GM12874 (cell line): ENCODE measurements at regions not wholly inside any gene's neighbourhood (a gene's known extent, or its start where the extent isn't known, plus 50 kb on each side); places are given as distances from the start of the nearest gene placed in this dataset.

Experiments
- TF ChIP-seq, protein P1 (sequence below): IDR thresholded peaks from 2 replicates; pipeline ENCODE4 v1.5.1; 2011; ENCODE audit warnings: low read depth, mild to moderate bottlenecking, control low read depth, low read length, moderate library complexity; ENCODE audit not compliant: insufficient read depth

DNA sequence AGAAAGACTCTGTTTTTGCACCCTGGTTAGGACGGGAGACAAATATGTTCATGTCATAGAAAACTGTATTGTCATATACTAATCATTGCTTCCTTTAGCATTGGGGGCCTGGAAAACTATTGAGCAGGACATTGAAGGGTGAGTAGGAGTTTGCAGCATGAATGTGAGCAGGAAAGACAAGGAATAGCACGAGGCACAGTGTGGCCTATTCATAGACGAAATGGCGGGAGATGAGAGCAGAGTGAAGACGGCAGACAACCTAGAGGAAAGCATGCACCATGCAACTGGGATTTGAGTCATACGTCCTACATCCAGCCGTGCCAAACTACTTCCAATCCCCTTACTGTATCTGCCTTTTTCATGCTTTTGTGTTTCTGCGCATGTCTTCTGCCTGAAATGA is 508.1 kb downstream of the NTRK3 start:
- TF ChIP-seq, protein P1, sequence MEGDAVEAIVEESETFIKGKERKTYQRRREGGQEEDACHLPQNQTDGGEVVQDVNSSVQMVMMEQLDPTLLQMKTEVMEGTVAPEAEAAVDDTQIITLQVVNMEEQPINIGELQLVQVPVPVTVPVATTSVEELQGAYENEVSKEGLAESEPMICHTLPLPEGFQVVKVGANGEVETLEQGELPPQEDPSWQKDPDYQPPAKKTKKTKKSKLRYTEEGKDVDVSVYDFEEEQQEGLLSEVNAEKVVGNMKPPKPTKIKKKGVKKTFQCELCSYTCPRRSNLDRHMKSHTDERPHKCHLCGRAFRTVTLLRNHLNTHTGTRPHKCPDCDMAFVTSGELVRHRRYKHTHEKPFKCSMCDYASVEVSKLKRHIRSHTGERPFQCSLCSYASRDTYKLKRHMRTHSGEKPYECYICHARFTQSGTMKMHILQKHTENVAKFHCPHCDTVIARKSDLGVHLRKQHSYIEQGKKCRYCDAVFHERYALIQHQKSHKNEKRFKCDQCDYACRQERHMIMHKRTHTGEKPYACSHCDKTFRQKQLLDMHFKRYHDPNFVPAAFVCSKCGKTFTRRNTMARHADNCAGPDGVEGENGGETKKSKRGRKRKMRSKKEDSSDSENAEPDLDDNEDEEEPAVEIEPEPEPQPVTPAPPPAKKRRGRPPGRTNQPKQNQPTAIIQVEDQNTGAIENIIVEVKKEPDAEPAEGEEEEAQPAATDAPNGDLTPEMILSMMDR: no peak

DNA sequence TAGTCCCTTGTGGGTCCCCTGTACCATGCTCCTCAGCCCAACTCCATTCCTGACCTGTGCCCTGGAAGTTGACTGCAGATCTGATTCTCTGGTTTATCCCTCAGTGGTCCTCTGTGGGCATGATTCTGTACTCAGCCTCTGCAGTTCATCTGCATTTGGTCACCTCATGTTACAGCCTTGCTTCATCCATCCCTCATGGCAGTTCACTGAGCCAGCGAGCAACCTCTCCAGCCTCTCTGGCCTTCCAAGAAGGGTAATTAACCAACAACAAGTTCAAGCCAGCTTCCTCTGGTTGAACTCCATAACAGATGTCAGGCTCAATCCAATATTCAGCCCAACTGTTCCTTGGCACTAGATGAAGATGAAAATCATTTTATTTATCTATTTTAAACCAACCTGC is 509.5 kb downstream of the NTRK3 start:
- TF ChIP-seq, protein P1: no peak

DNA sequence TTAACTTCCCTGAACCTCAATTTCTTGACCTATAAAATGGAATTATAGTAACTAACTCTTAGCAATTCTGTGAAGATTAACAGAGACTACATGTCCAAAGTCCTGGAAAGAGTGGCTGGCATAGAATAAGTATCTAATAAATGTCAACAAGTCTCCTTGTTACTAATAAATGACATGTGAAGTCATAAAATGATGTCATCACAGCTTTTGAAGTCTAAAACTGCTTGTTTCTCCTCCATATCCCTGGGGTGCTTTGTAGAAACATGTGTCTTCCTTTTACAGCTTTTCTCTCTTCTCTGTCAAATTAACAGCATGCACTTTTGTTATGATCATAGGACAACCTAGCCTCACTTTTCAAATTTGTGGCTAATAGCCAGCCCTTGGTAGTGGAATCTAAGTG is 510.2 kb downstream of the NTRK3 start:
- TF ChIP-seq, protein P1: no peak

DNA sequence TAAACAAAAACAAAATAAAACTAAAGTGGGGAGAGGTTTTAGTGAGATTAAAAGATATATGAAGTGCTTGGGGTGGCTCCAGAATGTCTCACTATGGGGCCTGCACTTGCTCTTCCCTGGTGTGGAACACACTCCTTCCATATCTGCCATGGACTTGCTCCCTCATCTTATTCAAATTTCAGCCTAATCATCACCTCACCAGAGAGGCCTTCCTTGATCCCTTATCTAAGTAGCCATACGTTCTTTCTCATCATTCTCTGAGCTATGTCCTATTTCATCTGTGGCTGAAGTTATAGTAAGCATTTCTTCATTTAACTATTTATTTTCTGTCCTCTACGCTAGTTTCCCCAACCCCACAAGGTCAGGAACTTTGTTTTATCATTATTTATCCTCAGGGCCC is 511.7 kb downstream of the NTRK3 start:
- TF ChIP-seq, protein P1: no peak

DNA sequence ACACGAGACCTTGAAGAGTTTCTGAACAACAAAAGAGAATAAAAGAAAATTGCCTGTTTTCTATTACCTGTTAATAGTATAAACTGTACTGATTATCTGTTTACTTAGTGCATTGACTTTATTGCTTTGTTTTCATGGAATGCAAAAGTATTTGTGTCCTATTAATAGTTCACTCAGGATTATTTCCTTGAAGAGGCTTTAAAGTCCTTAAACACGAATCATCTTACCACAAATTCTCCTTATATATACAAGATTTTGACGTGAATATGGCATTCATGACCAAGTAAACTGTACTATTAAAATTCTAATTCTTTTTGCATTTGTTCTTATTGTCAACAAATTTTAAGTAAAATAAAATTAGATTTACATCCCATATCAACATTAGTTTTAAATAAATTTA is 513.0 kb downstream of the NTRK3 start:
- TF ChIP-seq, protein P1: no peak

DNA sequence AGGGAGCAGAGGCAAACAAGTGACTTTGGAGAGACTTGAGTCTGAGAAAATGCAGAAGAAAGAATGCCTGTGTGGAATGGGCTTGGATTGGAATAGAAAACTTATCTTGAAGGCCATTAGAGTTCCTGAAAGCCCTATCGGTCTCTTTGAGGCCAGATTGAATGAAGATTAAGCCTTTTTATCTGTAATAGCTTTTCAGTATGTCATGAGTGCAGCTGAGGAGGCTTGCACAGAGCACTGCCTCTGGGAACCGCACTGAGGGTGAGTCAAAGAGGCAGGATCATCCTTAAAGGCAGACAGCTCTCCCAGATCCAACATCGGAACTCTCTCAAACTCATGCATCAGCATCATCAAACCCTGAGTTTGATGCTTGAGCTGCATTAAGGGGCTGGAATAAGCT is 515.2 kb downstream of the NTRK3 start:
- TF ChIP-seq, protein P1: no peak

DNA sequence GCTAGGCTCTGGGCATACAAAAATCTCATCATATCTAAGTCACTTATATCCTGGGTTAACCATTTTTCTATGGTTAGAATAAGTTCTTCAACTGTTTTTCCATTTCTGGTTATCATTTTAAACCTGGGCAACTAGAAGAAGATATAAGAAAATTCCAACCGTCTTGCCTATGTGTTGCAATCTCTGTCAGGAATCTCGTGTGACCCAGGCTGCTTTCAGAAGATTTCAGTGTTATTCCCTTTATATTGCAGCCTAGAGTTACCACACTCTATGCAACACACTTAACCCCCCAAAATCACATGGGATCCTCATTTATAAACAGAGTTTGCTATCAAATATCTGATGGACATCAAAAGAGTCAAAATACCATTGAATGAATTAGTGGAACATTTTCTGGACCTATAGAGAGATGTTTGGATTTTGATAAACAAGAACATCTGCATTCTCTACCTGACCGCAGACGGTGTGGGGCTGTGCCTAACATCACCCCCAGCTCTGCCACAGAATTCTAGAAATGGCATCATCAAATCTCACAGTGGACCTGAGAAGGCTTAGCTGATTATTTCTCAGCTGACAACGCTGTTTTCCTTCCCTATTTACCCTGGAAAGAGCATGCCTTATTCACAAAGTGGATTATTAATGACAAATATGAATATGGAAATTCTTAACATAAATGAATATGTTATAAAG is 515.7 kb downstream of the NTRK3 start:
- TF ChIP-seq, protein P1: no peak
